ENCODE measurements at regions not wholly inside any gene's neighbourhood (a gene's known extent, or its start where the extent isn't known, plus 50 kb on each side); places are given as distances from the start of the nearest gene placed in this dataset.
A peak's percentile ranks its signal among the peaks of the same experiment; 100 is the strongest.
"Not testable (repeated sequence)": the region's sequence is repeated elsewhere in the genome, so short reads cannot be mapped to it uniquely, and the experiment has no call there.

GRCh38 chr1:65063025-65063424 lies 85.0 kb upstream of the AK4 start:
- no peak for DNase-seq (ENCODE audit: low spot score)

DNA sequence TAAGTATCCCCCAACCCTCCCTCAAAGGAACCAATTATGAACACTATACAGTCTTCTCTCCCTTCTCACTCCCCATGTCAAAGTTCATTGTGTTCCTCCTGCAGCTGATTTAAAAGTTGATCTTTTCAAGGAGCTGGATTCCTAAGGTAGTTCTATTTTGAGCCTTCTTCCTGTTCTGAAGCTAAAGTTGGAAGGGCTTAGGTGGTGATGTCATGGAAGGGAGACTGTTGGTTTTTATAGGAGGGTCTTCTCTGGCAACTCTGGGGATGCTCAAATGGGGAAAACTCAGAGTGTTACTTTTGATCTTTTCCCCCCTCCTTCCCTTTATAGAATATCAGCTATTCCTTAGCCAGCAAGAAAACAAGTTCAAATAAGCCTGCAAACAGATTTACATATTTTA lies 83.0 kb upstream of the AK4 start:
- DNase-seq (ENCODE audit: low spot score): no peak

DNA sequence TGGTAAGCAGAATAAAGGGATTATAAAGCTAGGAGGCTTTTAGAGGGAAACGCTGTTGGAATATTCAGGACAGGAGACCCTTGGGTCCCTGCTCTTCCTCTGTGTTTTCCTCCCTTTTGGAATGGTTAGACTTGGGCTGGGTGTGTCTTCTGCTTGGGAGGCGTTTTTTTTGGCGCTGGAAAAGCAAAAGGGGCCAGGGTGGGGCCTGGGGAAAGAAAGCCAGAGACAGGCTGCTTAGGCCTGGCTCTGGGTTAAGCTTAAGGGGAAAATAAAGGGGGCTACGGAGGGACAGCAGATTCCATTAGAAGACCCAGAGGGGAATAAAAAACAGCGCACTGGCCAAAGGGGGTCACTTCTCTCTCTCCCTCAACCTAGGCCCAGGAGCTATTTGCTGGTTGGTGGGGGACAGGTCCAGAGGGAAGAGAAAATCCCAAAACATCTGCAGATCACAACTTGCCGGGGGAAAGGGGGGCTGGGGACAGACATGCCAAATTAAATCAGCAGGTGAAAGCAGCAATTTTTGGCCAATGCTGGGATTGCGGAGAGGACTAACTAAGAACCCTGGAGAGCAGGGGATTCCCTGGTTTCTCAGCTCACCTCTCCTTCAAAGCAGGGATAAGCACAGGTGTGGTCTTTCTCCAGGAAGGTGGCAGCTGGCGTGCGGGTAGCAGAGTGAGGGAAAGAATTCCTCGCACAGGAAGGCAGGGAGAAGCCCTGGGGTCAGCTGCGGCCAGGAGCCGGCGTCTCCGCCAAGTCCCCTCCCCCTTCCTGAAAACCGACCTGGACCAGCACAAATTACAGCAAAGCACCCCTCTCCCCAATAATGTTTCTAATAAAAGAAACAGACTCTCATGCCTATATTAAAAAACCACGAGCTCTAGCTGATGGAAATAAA lies 82.2 kb upstream of the AK4 start:
- DNase-seq (ENCODE audit: low spot score): no peak

DNA sequence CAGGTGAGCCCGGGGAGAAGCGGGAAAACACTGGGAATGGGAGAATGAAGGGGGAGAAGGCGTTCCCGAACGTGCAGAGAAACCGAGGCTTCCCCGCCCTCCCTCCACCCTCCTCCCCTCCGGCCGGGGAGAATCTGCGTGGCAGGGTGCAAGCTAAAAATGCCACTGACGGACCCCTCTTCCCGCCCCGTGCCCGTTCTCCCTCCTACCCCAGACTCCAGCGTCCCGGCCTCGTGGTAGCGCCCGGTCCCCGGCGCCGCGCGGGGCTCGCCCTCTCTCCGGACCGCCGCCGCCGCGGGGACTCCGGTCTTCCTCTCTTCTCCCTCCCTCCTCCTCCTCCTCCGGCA lies 81.6 kb upstream of the AK4 start:
- DNase-seq (ENCODE audit: low spot score): no peak

GRCh38 chr1:65066766-65067490 lies 81.1 kb upstream of the AK4 start:
- DNase-seq (ENCODE audit: low spot score): peak; percentile 85

DNA sequence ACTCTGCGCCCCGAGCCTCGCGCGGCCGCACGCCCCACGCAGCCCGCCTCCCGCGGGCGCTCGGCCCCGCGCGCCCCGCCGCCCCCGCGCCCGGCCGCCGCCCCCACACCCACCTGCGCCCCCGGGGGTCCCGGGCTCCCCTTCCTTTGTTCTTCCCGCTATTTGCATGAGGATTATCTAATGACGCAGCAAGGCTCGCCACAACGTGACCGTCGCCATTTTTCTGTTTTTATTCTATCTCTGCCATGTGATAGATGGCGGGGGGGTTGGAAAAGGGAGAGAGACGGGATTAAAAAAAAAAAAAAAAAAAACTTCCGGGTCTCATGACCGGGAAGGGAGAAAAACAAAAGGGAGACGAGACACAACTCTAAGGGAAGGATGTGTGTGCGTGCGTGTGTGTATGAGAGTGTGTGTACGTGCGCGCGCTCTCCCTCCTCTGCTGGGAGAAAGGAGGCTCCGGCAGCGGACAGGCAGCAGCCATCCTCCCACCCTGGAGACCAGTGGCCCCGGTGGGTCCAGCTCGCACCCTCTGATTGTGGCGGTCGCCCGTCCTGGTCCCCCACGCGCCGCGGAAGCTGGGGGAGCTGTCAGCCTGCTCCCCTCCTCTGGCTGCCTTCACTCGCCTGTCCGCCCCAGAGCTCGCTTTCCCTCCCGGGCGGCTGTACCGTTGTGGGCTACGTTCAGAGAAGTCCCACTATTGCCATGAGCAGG lies 80.4 kb upstream of the AK4 start:
- DNase-seq (ENCODE audit: low spot score): peak; percentile 84

GRCh38 chr1:65068202-65069010 lies 79.6 kb upstream of the AK4 start:
- DNase-seq (ENCODE audit: low spot score): peak; percentile 26

- no peak for DNase-seq (ENCODE audit: low spot score)
Observed at GRCh38 chr1:65069011-65069565, 78.9 kb upstream of the AK4 start.

- DNase-seq (ENCODE audit: low spot score): no peak
Observed at GRCh38 chr1:65072845-65073244, 75.2 kb upstream of the AK4 start.

DNA sequence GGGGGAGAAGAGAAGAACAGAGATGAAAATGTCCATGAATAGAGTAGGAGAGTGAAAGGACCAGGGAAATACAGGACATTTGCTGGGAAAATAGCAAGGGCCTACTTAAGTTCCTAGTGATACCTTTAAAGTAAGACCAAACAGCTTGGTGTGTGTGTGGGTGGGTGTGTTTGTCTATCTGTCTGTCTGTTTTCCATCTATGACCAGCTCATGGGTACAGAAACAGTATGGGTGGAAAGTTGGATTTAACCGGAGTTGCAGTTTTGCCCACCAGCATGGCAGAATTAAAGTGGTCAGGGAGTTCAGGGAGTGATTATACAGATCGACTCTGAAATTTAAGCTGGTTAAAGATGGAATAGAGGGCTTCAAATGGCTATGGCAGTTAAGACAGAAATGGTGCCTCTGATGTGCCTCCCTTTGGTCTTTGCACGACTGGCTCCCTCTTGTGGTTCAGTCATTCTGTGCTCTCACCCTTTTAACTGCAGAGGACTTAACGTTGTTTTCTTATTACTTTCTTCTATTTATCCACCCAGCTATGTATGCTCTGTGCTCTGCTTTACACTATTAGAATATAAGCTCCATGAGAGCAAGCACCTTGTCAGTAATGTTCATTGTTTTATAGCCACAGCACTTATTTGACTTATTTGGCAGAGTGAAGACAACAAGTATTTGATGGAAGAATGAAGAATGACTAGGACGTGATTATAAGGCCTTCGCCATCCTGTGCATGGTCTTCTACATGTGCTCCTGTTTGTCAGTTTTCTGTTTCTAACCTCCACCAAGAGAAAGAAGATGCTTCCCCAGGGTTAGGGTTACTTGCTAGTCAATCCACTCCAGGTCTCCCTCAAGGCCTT lies 72.7 kb upstream of the AK4 start:
- peak; percentile 47 for DNase-seq (ENCODE audit: low spot score)

DNA sequence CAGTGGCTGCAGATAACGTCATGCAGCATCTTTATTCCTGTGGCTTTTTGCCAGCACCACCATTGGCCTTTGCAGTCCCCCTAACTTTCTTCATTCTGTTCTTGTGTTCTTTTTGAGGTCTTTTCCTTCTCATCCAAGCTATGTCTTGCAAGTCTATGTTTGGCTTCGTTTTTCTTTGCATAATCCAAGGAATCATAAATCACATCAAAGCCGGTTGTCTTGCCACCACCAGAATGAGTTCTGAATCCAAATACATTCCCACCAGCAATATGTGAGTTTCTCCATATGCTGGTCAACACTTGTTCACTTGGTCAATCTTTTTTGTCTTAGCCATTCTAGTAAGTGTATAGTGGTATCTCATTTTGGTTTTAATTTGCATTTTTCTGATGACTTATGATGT lies 70.6 kb upstream of the AK4 start:
- DNase-seq (ENCODE audit: low spot score): no peak

DNA sequence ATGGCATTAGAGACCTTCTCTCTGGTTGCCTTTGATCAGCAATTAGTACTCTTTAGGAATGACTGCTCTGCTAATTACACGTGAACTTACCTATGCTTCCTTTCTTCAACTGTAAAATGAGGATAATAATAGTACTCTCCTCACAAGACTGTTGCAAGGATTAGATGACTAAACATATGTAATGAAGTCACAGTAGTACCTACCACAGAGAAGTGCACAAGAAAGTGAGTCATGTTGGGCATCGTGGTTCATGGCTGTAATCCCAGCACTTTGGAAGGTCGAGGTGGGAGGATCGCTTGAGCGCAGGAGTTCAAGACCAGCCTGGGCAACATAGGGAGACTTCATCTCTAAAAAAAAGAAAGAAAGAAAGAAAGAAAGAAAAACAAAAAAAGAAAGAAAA lies 68.1 kb upstream of the AK4 start:
- DNase-seq (ENCODE audit: low spot score): no peak

- no peak for DNase-seq (ENCODE audit: low spot score)
Observed at GRCh38 chr1:65082346-65083040, 65.5 kb upstream of the AK4 start.

- DNase-seq (ENCODE audit: low spot score): no peak
Observed at GRCh38 chr1:65083263-65083896, 64.6 kb upstream of the AK4 start.

DNA sequence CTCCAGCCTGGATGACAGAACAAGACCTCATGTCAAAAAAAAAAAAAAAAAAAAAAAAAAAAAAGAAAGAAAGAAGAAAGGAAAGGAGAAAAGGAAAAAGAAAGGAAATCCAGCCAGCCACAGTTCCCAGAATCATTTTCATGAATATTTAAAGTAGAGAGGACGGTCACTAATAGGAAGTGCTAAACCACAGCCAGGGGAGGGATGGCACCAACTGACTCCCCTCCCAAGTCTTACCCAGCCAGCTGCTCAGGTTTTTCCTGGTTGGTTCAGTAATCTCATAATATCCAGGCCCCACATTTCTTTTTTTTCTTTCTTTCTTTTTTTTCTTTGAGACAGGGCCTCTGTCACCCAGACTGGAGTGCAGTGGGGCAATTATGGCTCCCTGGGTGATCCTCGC lies 63.9 kb upstream of the AK4 start:
- DNase-seq (ENCODE audit: low spot score): no peak

- not testable (repeated sequence) for DNase-seq (ENCODE audit: low spot score)
Observed at GRCh38 chr1:65087519-65087918, 60.5 kb upstream of the AK4 start.

DNA sequence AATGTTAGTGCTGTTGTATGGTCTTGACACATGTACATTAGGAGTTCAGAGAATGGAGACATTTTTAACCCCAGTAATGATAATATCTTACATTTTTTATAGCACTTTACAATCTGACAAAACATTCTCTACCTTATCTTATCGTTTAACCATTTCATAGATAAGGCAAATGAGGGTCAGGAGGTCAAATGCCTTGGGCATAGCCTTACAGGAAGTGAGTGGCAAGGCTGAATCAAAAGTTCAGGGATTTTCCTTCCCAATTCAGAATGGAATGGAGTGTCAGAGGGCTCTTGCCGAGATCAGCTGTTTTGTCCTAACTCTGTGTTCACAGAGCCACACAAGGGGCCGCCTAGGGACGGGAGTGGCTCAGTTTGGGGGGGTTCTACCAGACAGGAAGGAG lies 57.6 kb upstream of the AK4 start:
- peak; percentile 27 for DNase-seq (ENCODE audit: low spot score)

DNA sequence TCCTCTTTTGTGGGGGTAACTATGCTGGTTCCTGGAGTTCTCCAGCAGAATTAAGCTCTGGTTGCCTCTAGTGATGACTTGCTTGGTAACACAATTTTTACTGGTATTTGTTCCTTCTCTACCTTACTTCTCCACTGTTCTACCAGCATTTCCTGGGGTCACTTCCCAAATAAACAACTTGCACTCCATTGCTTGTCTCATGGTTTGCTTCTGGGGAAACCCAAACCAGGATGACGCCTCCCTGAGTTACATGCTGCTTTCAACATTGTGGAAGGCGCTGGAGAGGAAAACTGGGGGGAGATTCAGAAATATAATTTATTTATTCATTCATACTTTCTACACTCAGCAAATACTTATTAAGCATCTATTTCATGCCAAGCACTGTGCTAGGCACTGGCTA lies 55.3 kb upstream of the AK4 start:
- no peak for DNase-seq (ENCODE audit: low spot score)

GRCh38 chr1:65097076-65097475 lies 50.9 kb upstream of the AK4 start:
- DNase-seq (ENCODE audit: low spot score): no peak
